ENCODE measurements at regions not wholly inside any gene's neighbourhood (a gene's known extent, or its start where the extent isn't known, plus 50 kb on each side); places are given as distances from the start of the nearest gene placed in this dataset.
"Not testable (repeated sequence)": the region's sequence is repeated elsewhere in the genome, so short reads cannot be mapped to it uniquely, and the experiment has no call there.

DNA sequence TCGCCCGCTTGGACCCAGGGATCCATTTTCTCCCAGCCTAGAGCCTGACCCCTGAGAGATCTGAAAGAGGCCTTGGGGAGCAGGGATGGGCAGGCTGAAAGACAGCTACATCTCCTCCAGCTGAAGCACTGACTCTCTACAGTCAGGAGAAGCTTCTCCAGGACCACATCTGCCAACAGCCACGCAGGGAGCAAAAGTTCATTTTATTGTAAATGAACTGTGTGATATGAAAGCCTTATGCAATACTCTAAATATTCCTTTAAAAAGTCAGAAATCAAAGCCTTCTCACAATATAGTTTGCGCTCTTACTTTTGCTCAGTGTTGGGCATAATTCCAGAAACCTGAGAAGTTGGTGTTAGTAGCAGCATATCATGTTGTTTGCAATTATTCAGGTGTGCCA is 428.9 kb upstream of the RAB6C start:
- no peak for TF ChIP-seq CTCF (IDR thresholded peaks at IDR 0.05; ENCODE audit: low read length, missing control alignments)
- H3K4me3 ChIP-seq (replicated peaks; ENCODE audit: low read depth, low read length), result no peak overlapping the region
- DNase-seq (ENCODE audit: low read depth), result no peak

- no peak for DNase-seq (ENCODE audit: low read depth)
- H3K4me3 ChIP-seq (replicated peaks; ENCODE audit: low read depth, low read length), result no peak overlapping the region
- TF ChIP-seq CTCF (IDR thresholded peaks at IDR 0.05; ENCODE audit: low read length, missing control alignments), result no peak
These were observed 425.1 kb upstream of the RAB6C start for GRCh38 chr2:129554373-129554772.

DNA sequence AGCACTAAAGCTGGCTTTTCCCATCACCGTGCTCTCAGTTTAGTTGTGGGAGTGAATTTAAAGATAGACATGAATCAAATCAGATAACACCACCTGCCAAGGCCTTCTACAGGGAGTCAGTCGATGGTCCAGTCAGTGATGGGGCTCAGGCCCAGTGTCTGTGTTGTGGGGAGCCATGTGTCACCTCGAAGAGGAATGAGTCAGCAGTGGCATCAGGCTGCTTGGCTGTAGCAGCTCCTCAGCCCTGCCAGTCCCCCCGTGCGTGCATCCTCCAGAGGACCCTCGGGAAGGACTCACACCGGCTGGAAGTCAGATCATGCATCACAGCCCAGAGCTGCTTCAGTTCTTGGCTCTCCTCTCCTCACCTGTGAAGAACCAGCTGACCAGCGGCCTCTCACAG is 420.4 kb upstream of the RAB6C start:
- no peak for TF ChIP-seq CTCF (IDR thresholded peaks at IDR 0.05; ENCODE audit: low read length, missing control alignments)
- no peak overlapping the region for H3K4me3 ChIP-seq (replicated peaks; ENCODE audit: low read depth, low read length)
- DNase-seq (ENCODE audit: low read depth), result no peak

GRCh38 chr2:129565551-129566109 is 413.8 kb upstream of the RAB6C start:
- DNase-seq (ENCODE audit: low read depth), result no peak
- no peak overlapping the region for H3K4me3 ChIP-seq (replicated peaks; ENCODE audit: low read depth, low read length)
- no peak for TF ChIP-seq CTCF (IDR thresholded peaks at IDR 0.05; ENCODE audit: low read length, missing control alignments)

- DNase-seq (ENCODE audit: low read depth), result not testable (repeated sequence)
These were observed 408.7 kb upstream of the RAB6C start for GRCh38 chr2:129570812-129571211.

DNA sequence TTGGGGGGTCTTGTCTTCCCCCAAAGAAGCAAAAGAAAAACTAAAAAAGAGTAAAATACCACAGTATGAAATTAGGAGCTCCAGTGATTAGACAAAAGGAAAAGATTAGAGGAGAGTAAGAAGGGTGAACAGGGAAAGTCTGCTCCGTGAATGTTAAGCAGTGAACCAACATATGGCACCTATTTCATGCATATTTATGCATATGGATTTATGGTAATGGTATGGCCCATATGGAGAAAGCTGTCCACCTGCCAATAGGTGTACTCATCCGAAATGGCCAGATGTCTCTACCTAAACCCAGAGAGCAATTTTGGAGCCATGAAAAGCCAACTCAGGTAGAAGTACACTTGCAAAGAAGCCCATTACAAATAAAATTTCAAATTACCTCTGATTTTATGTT is 404.0 kb upstream of the RAB6C start:
- no peak overlapping the region for H3K4me3 ChIP-seq (replicated peaks; ENCODE audit: low read depth, low read length)
- TF ChIP-seq CTCF (IDR thresholded peaks at IDR 0.05; ENCODE audit: low read length, missing control alignments), result no peak
- DNase-seq (ENCODE audit: low read depth), result no peak

More at GRCh38 chr2:129570812-129571211, 408.7 kb upstream of the RAB6C start:
- H3K4me3 ChIP-seq (replicated peaks; ENCODE audit: low read depth, low read length), result not testable (repeated sequence)

- H3K4me3 ChIP-seq (replicated peaks; ENCODE audit: low read depth, low read length), result no peak overlapping the region
- no peak for TF ChIP-seq CTCF (IDR thresholded peaks at IDR 0.05; ENCODE audit: low read length, missing control alignments)
- no peak for DNase-seq (ENCODE audit: low read depth)
These were observed 403.6 kb upstream of the RAB6C start for GRCh38 chr2:129575880-129576279.
